IPS DF 4.7 (cell line): ENCODE measurements at regions not wholly inside any gene's neighbourhood (a gene's known extent, or its start where the extent isn't known, plus 50 kb on each side); places are given as distances from the start of the nearest gene placed in this dataset.
A peak's percentile ranks its signal among the peaks of the same experiment; 100 is the strongest.

ENCODE experiments used
- DNase-seq: peaks from one replicate; pipeline ENCODE4 v3.0.0-alpha.2; 2013; ENCODE audit warnings: low spot score; ENCODE audit errors: extremely low read depth

GRCh38 chr10:127797339-127797738, 60.4 kb downstream of the FOXI2 start:
- DNase-seq, result no peak

DNA sequence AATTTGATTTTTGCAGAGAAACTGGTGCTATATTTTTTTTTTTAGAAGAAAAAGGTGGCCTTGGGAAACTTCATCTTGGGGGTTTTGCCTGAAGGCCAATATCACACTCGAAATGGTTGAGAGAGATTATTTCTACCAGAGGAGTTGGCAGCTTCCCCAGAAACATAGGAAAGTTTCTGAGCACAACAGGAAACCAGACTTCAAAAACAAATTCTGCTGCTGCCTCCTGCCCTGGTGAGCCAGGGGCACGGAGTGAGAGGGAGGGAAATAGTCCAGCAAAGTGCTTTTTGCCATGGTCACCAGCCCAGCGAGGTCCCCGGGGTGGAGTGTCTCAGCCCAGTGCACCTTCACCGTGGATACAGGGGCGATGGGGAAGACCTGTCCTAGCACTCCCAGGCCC, 61.1 kb downstream of the FOXI2 start:
- DNase-seq, result no peak

DNA sequence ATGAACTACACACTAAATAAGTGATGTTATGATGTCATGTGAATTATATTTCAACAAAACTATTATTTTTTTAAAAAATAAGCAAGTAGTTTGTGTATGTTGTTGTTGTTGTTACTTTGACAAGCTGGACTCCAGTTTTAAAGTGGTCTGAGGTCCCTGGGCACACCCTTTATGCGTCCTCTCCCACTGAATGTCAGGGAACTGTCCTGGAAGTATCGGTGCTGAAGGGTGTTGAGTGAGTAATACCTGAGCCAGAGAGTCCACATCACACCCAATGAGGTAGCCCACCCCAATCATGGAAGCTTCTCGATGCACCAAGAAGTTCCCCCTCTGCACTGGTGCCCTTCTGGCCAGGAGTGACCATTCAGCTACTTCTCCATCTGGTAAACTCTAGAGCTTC, 64.3 kb downstream of the FOXI2 start:
- no peak for DNase-seq

GRCh38 chr10:127802531-127803095, 65.6 kb downstream of the FOXI2 start:
- no peak for DNase-seq

DNA sequence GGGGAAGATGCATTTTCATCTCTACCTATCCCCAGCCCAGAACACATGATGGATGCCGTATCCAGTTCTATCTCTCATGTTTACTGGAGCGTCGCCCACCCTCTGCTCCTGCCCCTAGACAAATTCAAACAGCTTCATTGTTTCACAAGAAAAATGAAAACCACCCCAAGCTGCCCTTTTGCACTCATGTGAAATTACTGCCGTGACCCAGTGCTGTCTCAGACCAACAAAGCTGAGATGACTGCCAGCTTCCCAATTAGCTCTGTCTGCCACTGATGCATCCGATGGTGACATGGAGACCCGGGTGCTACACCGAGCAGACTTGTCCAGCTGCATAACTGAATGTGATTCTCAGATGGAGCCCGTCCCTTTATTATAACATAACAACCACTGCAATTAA, 67.7 kb downstream of the FOXI2 start:
- no peak for DNase-seq

DNA sequence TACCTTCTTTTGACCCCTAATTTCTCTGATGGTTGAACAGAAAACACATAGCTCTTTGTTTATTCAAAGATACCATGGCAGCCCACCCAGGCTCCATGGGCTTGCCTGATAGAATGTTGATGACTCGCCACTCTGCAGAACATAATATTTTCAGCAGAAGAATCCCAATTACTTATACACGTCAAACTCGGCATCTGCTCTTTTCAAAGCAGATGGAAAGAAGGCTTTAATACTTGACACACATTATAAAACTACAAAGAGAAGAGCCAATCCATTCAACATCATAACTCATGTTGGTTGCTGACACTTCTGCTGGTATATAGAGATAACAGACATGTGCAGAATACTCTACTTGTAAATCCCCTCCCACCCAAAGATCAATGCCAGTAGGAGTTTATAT, 69.0 kb downstream of the FOXI2 start:
- DNase-seq, result no peak

GRCh38 chr10:127812041-127812440, 75.1 kb downstream of the FOXI2 start:
- no peak for DNase-seq

- peak; percentile 14 for DNase-seq
Observed at GRCh38 chr10:127813290-127813689, 76.3 kb downstream of the FOXI2 start.

DNA sequence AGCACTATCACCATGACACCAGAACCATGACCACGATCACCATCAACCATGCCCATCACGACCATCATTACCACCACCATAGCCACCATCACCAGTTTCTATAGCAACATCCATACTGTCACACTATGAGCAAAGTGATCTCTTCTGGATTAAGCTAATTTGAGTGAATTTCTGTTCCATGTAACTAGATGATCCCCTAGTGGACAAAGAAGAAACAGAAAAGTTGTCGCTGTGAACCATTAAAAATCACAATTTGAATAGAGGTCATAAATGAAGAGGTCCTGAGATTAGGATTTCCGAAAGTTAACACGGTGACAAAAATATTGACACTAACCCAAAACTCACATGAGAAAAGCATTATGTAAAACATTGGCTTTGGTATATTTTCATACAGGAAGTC, 77.6 kb downstream of the CLRN3 start:
- no peak for DNase-seq

- no peak for DNase-seq
Observed at GRCh38 chr10:127824826-127825225, 67.9 kb downstream of the CLRN3 start.

- no peak for DNase-seq
Observed at GRCh38 chr10:127826154-127826725, 66.5 kb downstream of the CLRN3 start.

DNA sequence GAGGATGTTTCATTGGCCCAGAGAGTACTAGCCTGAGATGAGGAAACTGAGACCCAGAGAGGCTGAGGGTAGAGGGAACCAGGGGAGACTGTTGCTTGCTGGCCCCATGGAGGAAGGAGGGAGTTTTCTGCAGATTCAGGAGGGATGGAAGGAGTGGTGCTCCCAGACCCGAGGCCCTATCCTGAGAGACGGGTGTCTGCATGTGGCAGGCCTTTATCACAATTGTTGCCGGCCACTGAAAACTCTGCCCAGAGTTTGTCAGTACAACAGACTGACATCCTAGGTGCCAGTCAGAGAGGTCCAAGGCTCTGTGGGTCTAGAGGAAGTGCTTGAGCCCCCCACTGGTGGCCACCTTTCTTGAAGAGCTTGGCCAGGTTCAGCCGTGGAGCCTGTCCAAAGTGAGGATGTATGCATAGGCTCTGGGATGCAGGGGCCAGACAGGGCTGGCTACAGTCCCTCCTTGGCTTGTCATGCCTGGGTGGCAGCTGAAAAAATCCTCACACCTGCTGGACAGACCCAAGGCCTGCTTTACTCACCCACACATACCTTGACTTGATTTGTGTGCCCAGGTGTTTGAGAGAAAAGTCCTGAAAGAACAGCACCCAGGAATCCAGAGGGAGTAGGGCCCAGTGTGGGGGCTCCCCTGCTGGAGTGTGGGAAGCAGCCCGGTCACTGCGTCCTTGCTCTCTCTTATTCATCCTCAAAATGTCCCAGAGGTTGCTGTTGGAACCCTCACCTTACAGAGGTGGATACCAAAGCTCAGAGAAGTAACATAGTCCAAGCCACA, 65.2 kb downstream of the CLRN3 start:
- DNase-seq, result no peak
